HG03460 (cell line): ENCODE measurements at regions not wholly inside any gene's neighbourhood (a gene's known extent, or its start where the extent isn't known, plus 50 kb on each side); places are given as distances from the start of the nearest gene placed in this dataset.
"Not testable (repeated sequence)": the region's sequence is repeated elsewhere in the genome, so short reads cannot be mapped to it uniquely, and the experiment has no call there.

Experiments used
- ATAC-seq: cut with Tn5 transposase; IDR thresholded peaks from one replicate; pipeline ENCODE4 v1.9.1; 2021; ENCODE audit not compliant: unreplicated experiment

DNA sequence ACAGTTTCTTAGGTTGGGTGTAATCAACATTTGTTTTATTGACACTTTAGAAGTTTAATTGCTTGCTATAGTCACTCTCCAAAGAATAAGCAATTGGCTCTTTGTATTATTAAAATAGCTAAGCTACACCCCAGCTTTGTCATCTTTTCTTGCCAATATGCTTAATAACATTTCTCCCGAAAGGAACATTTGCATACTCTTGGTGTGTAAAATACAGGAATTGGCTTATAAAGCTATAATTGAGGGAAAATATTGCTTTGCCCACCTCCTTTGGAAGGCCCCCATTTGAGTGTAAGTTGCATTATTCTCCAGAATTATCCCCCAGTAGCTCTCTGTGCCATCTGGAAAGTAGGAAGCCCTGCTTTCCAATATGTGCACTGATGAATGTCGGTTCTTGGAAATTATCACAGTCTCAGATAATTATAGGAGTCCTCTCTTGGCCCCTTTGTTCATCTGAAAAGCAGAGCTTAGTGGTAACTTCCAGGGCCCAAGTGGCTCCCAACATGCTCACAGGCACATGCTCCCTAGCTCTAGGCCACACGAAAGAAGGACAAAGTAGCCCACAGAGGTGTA lies 92.4 kb upstream of the B3GAT2 start:
- ATAC-seq = no peak

DNA sequence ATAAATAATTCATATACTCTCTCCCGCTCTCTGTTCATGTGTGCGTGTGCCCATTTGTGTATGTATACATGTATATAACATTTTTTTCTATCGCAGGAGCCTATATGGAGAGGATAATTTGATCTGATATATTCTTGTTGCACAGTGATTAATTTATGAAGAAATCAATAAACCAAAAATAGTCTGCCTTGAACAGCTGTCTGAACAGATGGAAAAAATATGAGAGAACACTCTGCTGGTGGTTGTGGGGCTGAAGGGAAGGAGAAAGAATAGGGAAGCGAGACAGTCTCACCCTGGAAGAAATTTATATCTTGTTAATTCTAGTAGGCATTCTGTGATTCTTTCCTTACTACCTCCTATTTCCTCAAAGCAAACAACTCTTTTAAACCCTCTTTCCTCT lies 96.6 kb upstream of the B3GAT2 start:
- ATAC-seq = no peak

DNA sequence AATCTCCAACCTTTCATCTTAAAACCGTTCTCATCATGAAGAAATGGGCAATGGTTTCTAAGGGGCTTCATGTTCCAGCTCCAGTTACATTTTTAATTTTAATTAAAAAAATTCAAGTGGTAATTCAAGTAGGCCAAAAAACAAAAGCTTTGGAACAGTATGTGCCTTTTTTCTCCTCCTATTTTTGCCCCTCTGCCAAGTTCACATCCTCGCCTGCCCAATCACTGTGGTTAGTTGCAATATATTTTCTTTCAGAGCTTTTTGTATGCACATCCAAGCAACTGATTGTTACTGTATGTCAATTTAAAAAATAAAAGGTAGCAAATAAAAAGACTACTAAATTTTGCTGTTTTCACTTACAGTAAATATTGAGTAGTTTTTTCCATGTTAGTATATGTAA lies 99.8 kb upstream of the B3GAT2 start:
- ATAC-seq = no peak

DNA sequence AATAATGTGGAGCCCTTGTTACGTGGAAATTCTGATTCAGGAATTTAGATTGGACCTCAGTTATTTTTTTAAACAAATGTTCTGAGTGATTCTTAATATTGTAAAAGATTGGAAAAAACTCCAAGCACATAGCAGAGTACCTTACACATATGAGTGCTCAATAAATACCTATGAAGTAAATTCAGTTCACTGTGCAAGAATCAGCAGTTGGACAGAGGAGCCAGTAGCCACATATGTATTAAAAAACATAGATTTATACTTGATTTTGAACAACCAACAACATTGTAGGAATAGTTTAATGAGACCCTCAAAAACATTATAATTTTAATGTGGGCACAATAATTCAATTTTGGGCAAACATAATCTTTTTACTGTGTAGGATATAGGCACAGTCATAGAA lies 109.3 kb upstream of the B3GAT2 start:
- ATAC-seq = no peak

DNA sequence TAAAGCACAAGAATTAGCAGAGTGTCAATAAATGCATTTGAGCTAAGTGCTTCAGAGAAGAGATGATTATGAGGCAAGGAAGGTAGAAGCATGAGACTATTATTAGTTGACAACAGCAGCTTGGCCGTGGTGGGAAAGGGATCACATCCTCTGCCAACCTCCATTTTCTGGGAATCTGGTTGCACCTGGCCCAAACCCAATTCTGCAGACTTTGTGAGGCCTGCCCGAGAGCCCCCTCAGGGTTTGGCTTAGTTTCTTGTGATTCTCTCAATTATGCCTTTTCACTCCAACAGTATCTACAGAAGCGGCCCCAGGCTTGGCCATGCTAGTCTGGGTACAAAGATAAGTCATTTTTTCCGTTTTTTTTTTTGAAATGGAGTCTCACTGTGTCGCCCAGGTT lies 111.0 kb upstream of the B3GAT2 start:
- no peak for ATAC-seq

DNA sequence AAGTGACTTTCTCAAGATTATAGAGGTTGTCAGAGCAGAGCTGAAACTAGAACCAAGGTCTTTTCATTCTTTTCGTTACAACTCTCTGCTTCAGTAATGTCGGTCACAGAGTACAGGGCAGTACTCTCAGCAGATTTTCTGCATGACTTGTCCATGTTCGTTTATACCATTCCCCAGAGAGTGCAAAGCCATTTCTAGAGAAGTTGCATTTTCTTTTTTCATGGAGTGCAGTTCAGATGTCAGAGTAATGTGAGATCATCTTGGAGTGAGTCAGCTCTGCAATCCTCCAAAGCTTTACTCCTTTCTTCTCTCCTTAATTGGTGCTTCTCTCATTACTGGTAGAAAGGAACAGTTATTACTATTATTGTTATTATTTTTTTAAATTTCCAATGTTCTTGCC lies 115.6 kb upstream of the B3GAT2 start:
- no peak for ATAC-seq

DNA sequence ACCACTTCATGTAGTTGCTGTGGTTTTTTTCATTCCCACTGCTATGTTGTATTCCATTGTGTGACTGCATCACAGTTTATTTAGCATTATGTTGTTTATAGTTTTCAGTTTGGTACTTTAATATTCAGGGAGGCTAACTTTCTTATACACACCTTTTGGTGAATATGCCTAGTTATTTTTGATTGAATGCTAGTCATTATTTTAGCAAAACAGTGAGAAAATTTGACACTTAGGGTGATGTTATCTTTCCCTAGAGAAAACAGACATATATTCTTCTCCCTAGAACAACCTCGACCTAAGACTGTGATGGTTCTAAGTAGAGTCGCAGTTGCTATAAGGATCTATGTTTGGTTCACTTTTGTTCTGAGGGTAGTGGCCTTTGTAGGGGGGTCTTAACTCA lies 120.8 kb upstream of the B3GAT2 start:
- no peak for ATAC-seq

DNA sequence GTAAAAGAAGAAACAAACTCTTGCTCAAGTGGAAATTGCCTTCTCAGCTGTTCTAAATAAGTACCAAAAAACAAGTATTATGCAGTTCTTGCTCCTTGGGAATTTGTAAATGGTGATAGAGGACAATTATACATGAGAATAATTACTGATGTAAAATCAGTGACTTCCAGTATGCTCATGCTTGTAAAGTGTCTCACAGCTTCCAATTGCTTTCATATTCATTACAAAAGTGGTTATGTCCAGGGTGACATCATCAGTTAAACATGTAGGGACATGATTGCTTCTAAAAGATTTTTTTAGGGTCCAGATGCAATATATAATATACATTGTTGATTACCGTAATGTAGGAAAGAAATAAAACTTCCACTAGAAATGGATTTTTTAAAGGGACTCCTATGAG lies 122.8 kb upstream of the B3GAT2 start:
- no peak for ATAC-seq

DNA sequence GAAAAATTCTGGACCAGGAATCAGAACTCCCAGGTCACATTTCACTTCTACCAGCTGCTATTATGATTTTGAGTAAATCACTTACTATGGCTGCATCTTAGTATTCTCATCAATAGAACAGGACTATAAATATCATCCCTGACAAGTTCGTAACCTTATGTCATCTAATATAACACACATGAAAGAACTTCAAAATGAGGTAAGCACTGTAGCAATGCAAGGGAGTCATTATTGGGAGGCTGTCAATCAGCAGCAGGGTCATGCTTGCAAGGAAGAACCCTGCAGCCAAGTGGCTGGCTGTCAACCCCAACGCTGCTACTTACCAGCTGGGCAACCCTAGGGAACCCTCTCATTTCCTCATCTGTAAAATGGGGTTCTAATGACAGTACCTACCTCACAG lies 123.3 kb upstream of the B3GAT2 start:
- ATAC-seq = no peak

DNA sequence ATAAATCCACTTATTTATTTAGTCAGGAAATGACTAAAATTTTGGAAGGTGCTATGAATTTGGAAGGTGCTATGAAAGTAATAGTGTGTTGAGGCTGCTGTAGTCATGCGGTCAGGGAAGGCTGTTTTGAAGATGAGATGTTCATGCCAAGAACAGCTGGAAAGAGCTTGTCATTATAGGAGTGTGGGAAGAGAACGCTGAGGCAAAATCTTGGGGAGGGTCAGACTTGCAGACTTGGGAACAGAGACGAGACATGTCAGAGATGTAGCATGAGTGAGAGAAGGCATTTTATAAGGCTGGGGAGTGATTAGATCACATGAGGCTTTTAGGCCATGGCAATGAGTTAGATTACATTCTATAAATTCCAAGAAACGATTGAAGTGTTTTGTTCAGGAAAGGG lies 124.0 kb upstream of the B3GAT2 start:
- ATAC-seq = no peak

DNA sequence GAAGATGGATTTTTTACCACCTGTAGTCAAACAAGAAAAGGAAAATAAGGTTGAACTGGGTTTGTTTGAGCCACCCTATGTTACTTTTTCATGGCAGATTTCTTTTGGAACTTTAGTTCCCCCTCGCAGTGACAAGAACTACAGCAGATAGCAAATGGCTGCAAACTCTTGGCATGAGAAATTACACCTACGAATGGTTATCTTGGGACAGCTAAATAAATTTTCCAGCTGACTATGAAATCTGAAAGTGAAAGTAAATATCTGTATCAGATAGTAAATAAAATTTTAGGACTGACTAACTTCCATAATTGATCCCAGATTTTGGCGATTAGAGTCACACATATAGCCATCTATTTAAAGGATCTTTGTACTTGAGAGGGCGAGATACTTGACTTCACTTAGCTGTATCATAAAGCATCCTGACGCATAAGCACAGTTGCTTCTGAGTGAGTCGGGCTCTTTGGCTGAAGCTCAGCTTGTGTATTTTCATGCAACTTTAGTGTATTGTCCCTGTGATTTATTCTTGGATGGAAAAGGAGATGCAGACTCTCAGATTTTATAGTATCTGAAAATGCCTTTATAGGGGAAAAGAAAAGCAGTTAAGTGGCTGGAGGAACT lies 125.3 kb upstream of the B3GAT2 start:
- no peak for ATAC-seq

DNA sequence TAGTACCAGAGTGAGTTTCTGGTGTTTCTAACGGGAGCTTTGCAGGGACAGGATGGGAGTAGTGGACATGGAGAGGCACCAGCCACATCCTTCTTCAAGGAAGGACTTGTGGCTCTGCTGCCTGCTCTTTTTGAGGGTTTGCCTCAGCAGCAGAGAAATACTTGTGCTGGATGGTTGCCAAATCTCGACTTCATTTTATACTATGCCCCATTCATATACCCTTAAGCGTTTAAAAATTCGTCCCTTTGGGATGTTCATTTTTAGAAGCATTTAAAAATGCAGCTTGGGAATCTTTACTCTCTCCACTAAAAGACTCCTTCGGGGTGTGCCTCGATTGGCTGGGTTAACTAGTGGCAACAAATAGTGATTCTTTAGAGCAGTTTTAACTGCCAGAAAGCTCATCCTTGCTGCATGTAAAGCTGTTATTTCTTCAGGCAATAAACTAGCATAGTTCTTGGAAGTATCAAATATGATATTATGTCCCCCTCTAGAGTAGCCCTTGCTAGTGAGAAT lies 126.5 kb upstream of the B3GAT2 start:
- no peak for ATAC-seq

DNA sequence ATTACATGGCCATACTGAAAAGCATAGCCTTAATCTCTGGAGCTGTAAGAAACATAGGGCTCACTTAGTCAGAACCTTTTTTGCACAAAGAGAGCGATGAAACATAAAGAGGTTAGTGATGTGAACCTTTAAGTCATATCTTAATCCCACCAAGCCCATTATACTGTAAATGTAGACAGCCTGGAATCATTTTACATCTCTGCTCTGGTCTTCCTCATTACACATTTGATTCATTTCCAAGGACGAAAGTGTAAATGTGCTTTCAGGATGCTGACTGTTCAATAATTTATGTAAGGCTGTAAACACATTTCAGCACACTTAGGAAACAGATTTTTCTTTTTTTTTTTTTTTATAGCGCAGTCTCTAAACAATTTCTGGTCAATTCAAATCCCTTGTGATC lies 131.3 kb upstream of the B3GAT2 start:
- no peak for ATAC-seq

DNA sequence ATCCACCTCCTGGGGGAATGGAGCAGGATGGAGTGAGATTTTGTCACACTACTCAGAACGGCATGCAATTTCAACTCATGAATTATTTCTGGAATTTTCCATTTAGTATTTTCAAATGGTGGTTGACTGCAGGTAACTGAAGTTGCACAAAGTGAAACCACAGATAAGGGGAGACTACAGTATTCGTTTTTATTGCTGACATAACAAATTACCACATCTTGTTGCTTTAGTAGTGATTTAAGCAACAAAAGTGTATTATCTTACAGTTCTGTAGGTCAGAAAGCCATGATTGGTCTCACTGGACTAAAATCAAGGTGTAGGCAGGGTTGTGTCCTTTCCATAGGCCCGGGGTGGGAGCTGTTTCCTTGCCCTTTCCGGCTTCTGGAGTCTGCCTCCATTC lies 133.4 kb upstream of the B3GAT2 start:
- ATAC-seq = no peak

DNA sequence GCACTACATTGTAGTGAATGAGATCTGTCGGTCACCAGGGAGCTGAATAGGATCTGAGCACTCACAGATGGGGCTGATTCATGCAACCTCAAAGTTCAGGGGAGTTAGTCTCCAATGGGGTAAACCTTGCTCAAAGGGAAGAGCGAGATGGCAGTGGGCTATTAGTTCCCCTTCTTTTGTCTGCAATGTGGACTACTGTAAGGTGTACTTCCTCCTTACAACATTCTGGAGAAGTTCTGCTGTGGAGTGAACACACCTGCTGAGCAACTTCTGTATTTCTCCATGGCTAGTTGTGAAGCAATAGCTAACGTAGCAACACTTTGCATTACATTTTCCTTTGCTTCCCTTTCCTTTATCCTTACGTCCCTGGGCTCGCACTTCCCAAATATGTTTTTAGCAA lies 134.3 kb upstream of the B3GAT2 start:
- ATAC-seq = no peak

DNA sequence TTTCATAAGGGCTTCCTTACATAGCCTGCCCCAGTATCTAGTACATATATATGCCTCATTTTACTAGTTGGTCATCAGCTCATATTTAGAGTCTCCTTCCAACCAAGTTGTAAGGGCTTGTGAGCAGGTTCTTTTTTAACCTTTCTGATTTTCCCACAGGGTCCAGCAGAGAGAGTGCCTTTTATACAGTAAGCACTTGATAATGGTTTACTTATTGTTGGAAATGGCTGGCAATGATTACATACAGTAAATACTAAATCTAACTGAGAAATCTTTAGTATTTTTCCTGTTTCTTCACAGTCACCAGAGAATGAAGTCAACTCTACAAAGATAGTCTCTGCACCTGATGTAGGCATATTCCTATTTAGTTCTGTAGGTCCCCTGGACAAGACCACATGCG lies 135.1 kb upstream of the B3GAT2 start:
- ATAC-seq = no peak

DNA sequence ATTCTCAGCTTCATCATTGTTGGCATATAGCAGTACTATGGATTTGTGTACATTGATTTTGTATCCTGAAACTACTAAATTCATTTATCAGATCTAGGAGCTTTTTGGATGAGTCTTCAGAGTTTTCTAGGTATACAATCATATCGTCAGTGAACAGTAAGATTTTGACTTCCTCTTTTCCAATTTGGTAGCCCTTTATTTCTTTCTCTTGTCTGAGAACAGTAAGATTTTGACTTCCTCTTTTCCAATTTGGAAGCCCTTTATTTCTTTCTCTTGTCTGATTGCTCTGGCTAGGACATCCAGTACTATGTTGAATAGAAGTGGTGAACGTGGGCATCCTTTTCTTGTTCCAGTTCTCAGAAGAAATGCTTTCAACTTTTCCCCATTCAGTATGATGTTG lies 140.4 kb upstream of the B3GAT2 start:
- not testable (repeated sequence) for ATAC-seq

DNA sequence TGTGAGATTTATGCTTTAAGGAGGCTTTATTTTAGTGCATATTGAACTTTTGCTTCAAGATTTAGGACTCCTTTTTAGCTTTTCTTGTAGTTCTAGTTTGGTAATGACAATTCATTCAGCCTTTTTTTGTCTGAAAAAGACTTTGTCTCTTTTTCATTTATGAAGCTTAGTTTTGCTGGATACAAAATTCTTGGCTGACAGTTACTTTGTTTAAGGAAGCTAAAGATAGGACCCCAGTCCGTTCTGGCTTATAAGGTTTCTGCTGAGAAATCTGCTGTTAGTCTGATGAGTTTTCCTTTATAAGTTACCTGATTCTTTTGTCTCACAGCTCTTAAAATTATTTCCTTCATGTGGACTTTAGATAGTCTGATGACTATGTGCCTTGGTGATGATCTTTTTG lies 142.8 kb upstream of the B3GAT2 start:
- ATAC-seq = no peak

DNA sequence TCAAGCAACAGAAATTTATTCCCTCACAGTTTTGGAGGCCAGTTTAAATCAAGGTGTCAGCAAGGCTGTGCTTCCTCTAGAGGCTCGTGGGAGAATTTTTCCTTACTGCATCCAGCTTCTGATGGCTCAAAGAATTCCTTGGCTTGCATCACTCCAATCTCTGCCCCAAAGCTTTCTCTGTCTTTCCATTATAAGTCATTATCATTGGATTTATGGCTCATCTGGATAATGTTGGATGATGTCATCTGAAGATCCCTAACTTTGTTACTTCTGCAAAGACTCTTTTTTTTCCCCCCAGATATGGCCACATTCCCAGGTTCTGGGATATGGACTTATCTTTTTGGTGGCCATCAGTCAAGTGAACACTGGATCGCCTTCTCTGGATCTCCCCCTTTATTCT lies 146.3 kb upstream of the B3GAT2 start:
- no peak for ATAC-seq

DNA sequence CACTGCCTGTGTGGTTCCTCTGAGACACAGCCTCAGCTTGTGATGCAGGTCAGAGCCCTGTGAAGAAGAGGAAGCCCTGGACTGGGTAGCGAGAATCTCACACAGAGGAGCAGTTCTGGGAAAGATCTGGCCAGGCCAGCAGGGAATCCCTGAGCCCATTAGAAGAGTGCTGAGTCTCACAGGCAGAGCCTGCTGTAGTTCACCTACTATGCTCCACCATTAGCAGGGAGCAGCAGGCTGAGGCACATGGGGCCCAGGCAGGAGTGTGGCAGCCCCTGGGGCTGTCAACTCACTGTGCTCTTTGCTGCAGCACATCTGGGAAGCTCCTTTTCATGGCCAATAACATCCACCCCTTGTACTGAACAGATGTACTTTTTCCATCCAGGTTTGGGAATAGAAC lies 146.8 kb upstream of the B3GAT2 start:
- no peak for ATAC-seq

DNA sequence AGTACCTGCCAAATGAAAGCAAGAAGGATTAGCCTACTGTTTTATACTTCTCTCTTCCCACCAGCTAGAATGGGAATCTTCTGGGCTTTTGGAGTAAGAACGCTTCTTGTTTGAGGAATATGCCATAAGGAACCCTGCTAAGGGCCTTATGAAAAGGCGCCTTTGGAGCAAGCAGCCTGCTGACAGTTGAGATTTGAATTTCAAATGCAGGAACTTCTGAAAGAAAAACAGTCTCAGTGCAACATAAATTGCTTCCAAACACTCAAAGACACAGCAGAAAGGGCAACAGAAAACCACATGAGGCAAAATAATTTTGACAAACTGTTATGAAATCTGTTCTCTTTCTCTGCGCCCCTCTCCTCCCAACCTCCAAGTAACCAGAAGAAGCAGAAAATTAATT lies 149.4 kb upstream of the B3GAT2 start:
- no peak for ATAC-seq

DNA sequence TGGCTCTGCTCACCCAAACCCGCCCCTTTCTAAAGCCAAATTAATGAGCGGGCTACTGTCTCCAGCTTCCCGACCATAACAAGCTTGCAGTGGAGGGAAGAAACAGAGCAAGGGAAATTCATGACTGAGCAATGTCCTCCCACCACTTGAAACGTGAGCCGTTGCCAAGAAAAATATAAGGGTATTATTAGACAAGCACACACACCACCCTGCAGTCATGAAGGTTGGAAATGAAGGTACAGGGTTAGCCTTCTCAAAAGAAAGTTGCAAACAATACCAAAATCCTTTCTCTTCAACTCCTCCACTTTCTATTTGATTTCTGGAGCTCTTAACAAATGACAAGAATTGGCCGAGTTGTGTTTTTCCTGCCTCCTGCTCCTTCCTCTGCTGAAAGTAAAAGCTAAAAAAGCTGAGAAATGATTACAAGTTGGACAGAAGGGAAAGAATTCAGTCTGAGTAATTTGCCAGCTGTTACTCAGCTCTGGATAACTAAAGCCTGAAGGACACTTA lies 151.1 kb upstream of the B3GAT2 start:
- no peak for ATAC-seq

DNA sequence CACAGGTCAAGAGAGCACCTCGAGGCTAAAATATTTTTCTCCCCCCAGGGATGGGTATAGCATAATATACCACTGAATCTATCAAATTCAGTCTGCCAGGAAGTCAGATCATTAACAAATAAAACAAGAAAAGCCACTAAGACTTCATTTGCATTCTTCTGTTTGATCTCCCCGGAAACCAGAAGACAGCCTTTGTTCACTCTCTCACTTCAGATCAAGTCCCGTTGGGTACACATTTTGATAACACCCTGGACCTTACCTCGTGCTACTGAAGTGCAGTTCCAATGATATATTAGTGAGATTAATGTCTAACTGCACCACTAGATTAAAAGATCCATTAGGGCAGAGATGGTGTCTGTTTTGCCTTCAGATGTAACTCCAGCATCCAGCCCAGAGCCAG lies 157.7 kb upstream of the B3GAT2 start:
- ATAC-seq = no peak
